Stimulated activated CD4-positive, alpha-beta T cell treated with anti-CD3 and anti-CD28 coated beads, TNF-alpha, amount 100 ng/mL, for 4 hours (primary cell): ENCODE measurements at regions not wholly inside any gene's neighbourhood (a gene's known extent, or its start where the extent isn't known, plus 50 kb on each side); places are given as distances from the start of the nearest gene placed in this dataset.

Source experiments
- DNase-seq, 3 experiments: peaks; one replicate each; pipeline ENCODE4 v3.0.0-alpha.2; 2020; ENCODE audit warnings: low read depth in 3 of 3

- DNase-seq, result no peak
These were observed 175.8 kb downstream of the CSNK2A3 start for GRCh38 chr11:11177156-11177808.

- no peak for DNase-seq
These were observed 179.6 kb downstream of the CSNK2A3 start for GRCh38 chr11:11173316-11174025.

GRCh38 chr11:11171854-11172253 is 181.2 kb downstream of the CSNK2A3 start:
- DNase-seq, result no peak

- no peak for DNase-seq
These were observed 181.8 kb downstream of the CSNK2A3 start for GRCh38 chr11:11171285-11171684.

GRCh38 chr11:11170352-11171084 is 182.5 kb downstream of the CSNK2A3 start:
- DNase-seq, result no peak

- no peak for DNase-seq
These were observed 183.2 kb downstream of the CSNK2A3 start for GRCh38 chr11:11169715-11170351.

GRCh38 chr11:11167806-11168205 is 185.2 kb downstream of the CSNK2A3 start:
- no peak for DNase-seq

GRCh38 chr11:11164334-11164690 is 188.7 kb downstream of the CSNK2A3 start:
- DNase-seq, result no peak

GRCh38 chr11:11163669-11164333 is 189.2 kb downstream of the CSNK2A3 start:
- no peak for DNase-seq

GRCh38 chr11:11163236-11163635 is 189.8 kb downstream of the CSNK2A3 start:
- no peak for DNase-seq

- peak in 2 of 3 experiments; percentile 27 to 32 for DNase-seq
These were observed 195.9 kb downstream of the CSNK2A3 start for GRCh38 chr11:11157185-11157584.

GRCh38 chr11:11155962-11156815 is 196.9 kb downstream of the CSNK2A3 start:
- DNase-seq, result peak in 2 of 3 experiments; percentile 30 to 32

- DNase-seq, result no peak
These were observed 200.2 kb downstream of the CSNK2A3 start for GRCh38 chr11:11152877-11153276.

GRCh38 chr11:11149671-11150459 is 203.2 kb downstream of the CSNK2A3 start:
- peak in 1 of 3 experiments; percentile 31 for DNase-seq

GRCh38 chr11:11148596-11148995 is 204.5 kb downstream of the CSNK2A3 start:
- no peak for DNase-seq

GRCh38 chr11:11148104-11148509 is 204.9 kb downstream of the CSNK2A3 start:
- DNase-seq, result no peak

- no peak for DNase-seq
These were observed 206.2 kb downstream of the CSNK2A3 start for GRCh38 chr11:11146830-11147229.

- DNase-seq, result no peak
These were observed 209.2 kb downstream of the CSNK2A3 start for GRCh38 chr11:11143849-11144248.

- DNase-seq, result no peak
These were observed 210.6 kb downstream of the CSNK2A3 start for GRCh38 chr11:11142430-11142829.

- no peak for DNase-seq
These were observed 212.0 kb downstream of the CSNK2A3 start for GRCh38 chr11:11141065-11141464.
